GM04504 (cell line): ENCODE measurements at regions not wholly inside any gene's neighbourhood (a gene's known extent, or its start where the extent isn't known, plus 50 kb on each side); places are given as distances from the start of the nearest gene placed in this dataset.

Source experiments
- DNase-seq: peaks from one replicate; pipeline ENCODE4 v3.0.0-alpha.2; 2012; ENCODE audit warnings: low read depth

DNA sequence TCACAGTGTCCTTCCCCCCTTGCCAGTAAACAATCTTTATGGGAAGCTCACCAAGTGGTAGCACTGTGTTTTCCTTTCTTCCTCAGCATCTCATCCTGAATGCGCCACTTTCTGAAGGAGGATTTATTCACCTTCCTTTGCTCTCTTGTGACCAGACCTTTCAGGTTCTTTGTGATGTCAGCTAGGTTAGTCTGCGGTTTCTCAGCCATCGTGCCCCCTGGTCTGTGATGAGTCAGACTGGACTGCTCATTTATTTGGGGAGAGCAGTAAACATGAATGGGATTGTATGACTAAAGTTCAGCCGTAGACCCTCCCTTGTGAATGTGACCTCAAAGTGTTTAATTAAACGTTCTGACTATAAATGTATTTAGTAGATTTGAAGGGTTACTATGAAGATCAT, 235.1 kb upstream of the CELF2 start:
- DNase-seq: no peak

DNA sequence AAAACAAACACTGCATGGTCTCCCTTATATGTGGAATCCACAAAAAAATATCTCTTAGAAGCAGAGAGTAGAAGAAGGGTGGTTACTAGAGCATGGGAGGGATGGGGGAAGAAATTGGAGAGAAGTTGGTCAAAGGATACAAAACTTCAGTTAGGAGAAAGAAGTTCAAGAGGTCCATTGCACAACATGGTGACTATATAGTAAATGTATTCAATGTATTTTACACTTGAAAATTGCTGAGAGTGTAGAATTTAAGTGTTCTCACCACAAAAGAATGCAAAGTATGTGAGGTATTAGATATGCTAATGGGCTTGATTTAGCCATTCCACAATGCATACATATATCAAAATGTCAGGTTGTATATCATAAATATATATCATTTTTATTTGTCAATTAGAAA, 232.0 kb upstream of the CELF2 start:
- DNase-seq: no peak

DNA sequence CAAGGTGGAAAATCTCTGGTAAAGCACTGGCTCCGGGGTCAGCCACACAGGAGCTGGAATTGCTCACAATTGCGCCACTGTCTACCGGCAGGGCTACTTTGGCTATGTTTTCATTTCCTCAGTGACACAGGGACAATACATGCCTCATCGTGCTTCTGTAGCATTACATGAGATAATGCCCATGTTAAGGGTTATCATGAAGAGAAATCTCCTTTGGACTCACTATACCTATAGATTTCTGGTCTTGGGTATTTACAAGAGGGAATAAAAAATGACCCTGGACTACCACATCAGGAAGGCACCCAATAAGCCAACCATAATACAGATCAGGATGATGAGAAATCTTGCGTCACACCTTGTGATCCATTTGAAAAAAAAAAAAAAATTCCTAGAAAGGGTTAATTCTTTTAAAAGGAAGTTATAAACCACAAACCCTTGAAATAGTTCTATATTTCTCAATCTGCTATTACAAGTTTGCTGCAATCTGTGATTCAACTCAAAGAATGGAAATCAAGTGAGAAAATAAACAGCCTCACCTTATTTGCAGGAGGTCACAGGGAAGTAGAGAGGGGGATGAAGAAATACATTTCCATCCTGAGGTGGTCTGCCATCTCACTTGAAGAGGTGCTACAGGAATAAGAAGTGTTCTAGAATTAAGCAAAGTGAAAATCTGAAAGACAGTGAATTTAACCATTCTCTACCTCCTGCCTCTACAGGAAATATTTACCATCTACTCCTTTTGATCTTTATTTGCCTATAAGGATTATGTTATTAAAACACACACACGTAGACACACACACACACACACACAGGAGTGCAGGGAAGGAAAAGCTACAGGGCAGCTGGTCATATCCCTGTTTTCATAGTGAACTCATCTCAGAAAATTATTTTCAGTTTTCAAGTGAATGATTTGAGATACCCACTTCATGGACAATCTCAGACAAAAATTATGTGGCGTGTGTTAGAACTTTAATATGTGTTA, 231.3 kb upstream of the CELF2 start:
- DNase-seq: no peak

DNA sequence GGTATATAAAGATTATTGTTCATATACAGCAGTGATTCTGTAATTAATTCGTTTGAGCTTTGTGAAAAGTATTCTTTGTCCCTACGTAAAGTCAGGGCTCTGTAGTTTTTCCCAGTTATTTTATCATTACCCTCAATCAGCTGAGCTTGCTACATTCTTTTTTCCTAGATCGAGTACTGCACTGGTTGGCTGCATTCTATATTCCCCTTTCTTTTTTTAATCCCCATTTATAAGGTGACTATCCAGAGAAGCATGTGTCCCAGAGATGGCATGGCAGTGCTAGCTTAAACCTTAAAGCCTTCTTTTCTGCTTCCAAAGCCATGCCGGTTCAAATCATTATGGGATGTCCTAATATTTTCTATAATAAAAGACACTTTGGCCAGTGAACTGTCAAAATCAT, 230.1 kb upstream of the CELF2 start:
- DNase-seq: no peak

DNA sequence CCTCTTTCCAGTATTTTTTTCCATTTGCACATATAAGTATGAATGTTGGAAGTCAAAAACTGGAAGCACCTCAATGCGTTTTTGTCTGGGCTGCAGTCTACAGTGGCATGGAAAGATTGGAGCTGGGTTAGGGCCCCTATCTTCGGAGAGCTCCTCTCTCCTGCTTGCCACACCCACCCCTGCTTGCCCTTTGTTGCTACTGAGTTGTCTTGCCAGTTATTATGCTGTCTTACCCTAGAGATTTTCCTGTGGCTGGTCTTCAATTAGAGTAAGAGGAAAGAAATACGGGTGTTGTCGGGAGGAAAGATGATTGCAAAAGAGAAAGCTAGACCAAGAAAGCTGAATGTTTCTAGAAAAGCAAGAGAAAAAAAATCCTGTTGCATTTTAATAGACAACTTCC, 228.9 kb upstream of the CELF2 start:
- DNase-seq: no peak

DNA sequence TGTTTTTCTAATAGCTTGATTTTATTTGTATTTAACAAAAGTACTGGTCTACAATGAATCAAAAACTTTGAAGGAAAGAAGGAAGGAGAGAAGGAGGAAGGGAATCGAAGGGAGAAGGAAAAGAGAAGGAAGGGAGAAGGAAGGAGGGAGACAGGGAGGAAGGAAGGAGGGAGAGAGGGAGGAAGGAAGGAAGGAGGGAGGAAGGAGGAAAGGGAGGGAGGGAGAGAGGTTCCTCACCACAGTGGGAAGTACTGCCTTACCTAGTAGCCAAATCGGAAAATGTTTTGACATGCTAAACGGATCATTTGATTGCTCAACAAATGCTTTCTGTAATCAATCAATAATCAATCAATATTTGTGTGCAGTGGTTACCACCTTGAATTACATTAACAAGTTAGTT, 225.8 kb upstream of the CELF2 start:
- no peak for DNase-seq

DNA sequence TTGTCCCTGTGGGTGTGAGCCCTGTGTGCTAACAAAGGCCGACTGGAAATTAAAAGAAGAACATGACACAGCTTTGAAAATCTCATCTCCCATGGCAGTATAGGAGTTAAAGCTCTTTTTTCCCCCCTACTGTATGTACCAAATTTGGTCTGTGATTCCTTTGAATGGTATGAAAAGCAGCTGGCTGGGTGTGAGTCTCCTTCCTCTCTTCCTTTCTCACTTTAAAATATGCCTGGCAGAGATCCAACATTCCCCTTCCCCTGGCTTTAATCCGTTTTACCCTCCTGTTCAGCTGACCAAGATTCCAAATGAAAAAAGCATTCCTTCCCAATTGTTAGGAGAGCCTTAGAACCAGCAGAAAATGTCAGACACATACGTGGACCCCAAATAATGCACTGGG, 225.0 kb upstream of the CELF2 start:
- peak; percentile 54 for DNase-seq

DNA sequence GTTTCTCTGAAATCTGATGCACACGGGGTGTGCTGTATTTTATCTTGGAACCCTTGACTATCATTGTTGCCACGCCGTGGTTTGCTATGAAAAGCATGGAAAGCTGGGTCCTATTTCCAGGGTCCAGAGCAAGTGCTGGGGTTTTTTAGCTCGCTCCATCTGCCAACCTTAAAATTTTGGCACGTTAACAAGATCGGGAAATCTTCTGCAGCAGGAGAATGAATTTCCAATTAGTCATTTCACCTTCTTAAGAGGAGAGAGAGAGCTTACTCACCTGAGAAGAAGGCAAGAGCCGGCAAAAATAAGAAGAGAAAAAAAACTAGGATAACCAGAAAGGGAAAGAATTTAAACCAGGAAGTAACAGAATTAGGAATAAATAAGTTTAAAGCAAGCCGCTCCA, 223.6 kb upstream of the CELF2 start:
- no peak for DNase-seq

DNA sequence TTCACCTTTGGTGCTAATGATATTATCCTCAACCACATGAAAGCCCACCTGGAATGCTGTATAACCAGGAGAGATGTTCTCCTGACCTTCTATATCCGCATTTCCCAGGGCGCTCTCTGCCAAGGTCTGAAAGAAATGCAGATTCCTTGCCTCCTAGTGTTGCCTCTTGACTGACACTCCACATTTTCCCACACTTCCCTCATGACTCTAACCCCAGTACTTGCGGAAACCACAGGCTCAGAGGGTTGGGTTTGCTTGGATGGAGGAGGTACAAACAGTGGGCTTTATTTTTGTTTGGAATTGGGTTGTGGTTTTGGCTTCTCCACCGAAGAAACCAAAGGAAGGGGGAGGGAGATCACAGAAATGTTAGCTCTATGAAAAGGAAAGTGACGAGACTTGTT, 222.9 kb upstream of the CELF2 start:
- no peak for DNase-seq

DNA sequence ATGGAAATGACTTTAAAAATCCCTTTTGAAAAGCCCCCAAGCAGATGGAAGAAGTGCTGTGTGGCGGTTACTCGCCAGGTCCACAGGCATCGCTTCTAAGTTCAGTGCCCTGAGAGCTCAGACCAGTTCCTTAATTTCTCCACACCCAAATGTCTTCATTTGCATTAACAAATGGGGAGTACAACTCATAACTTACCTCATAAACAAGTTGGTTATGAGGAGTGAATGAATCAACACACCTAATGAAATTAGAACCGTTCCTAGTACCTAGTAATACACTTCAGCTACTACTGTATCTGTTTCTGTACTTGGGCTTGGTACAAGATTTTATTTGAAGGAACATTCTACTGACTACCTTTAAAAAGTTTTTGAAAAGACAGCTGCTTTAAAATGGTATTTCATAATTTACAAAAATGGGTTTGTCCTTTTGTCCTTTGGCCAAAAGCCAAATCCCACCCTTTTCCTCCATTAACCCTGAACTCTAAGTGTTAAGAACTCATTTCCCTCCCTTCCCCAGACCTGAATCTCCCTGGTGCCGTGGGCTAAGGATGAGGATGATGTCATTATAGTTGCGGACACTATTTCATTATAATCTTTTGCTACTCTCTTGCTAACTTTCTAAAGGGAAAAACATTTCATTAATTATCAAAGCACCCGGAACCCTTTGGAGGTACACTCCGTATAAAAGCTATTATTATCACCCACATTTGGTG, 221.5 kb upstream of the CELF2 start:
- DNase-seq: no peak

DNA sequence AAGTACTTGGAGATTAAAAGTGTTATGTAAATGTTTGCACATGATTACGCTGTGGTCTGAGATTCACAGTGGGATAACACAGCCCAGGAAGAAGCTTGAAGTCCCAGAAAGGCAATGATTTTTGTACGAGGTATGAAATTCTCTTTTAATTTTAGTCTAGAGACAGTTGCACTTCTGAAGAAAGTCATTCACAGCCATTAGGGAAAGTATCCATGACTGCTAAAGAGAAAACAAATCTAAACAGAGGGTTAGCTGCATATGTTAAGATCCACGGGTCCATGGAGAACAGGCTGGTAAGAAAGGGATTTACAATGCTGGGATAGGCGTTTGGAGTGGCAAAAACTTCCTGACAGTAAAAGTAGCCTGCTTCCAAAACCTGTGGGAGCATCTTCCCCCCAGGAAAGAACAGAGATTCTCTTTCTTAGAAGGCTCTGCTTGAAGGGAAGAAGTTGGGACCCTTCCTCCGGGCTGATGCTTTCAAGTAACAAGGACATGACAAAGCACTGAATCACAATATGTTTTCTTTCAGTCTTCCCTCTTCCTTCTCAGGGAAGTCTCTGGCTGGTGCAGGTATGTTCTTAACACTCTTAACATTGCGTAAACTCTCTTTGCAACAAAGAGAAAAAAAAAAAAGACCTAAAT, 220.8 kb upstream of the CELF2 start:
- DNase-seq: no peak

DNA sequence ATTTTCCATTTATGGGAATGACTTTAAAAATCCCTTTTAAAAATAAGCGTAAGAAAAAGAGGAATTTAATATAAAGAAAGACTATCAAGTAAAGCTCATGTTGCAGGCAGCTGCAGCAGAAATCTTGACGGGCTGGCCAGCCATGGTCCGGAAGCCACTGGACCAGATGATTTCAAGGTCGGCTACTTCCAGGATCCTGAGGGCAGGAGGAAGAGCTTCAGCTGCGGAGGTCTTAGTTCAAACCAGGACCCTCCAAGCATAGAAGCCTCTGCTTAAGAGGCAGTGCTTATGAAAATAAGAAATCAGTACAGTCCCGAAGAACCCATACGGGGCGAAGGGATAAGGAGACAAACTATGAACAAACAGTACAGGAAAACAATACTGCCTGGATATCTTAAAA, 220.2 kb upstream of the CELF2 start:
- DNase-seq: no peak

DNA sequence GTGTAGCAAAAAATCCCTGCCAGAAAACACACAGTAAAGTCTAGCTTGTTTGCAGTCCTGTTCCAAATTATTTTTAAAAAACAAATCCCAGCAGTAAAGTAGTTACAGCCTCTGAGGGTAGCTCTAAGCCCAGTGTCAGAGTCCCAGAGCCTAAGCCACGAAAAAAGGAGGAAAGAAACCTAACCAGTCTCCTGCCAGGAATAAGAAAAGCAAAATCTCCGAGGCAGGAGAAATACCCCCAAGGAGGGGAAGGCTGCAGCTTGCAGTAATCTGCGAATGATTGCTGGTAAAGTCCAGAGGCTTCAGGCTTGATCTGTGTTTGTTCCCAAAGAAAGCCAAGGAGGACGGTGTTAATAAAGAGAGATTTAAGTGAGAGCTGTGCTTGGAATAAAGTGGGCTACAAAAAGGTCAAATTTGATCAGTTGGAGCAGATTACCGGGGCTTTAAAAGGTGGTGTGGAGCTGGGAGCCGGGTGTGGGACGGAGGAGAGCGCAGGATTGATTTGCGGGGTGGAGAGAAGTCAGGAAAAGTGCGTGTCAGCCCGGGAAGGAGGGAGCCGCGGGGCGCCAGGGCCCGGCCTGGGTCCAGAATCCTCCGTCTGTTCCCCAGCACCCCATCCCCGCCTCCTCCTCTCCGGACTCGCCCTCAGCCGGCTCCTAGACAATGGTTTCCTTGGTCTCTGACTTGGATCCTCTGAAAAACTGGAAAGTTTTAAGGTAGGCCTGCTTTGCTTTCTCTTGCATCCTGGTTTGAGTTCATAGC, 219.4 kb upstream of the CELF2 start:
- DNase-seq: no peak

DNA sequence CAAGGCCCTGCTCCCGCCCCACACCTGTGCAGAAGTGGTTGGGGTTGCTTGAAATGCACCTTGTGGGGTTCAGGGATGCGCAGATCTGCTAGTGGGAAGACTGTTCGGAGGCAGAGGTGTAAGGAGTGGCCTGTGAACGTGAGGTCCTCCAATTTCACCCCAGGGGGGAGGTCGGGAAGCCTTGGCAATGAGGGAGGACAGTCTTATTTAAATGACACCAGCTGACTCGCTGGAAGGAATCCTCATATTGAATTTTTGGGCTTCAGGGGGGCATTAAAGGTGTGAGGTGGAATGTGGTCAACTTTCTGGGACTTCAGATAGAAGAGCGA, 218.8 kb upstream of the CELF2 start:
- DNase-seq: no peak

DNA sequence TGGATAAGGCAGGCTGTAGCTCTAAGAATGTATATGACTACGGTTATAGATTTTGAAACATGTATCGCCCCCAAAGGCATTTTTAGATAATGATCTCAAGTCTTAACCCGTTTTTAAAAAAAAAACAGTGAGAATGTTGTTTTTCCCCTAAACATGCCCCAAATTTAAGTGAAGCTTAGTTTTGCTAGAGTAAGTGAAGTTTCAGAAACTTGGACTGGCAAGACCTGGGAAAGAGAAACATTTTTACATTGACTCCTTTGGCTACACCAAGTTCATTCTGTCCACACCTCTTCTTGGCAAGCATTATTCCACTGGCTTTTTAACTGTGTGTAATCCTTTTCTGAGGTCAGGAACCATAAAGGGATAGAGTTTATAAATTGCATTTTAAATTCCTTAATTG, 216.7 kb upstream of the CELF2 start:
- DNase-seq: no peak

DNA sequence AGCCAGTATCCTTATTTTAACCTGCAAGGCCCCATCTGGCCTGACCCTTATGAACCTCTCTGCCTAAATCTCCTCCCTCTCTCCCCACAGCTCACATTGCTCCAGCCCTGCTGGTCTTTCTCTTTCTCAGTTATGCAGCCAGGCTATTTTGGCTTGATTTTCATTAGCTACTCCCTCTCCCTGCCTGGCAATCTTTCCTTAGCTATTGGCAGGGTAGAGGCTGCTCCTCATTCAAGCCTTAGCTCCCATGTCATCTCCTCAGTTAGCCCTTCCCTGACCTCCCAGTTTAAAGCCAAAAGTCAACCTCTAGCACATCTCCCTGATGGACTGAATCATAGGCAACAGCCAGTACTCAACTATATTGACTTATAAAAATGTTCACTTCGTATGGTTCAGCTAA, 214.4 kb upstream of the CELF2 start:
- DNase-seq: no peak

DNA sequence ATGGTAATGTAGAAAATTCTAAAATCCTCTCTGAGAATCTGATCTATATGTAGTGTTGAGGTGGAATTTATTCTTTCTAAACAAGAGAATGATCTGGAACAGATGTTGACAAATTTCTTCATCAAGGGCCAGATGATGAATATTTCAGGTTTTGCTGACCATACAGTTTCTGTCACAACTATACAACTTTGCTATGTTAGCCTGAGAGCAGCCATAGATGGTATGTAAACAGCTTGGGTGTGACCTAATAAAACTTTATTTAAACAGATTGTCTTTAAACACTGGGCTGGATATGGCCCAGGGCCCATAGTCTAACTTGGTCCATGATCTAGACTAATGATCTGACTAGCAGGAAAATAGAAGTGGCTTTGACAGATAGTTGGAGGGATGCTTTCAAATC, 213.6 kb upstream of the CELF2 start:
- no peak for DNase-seq

DNA sequence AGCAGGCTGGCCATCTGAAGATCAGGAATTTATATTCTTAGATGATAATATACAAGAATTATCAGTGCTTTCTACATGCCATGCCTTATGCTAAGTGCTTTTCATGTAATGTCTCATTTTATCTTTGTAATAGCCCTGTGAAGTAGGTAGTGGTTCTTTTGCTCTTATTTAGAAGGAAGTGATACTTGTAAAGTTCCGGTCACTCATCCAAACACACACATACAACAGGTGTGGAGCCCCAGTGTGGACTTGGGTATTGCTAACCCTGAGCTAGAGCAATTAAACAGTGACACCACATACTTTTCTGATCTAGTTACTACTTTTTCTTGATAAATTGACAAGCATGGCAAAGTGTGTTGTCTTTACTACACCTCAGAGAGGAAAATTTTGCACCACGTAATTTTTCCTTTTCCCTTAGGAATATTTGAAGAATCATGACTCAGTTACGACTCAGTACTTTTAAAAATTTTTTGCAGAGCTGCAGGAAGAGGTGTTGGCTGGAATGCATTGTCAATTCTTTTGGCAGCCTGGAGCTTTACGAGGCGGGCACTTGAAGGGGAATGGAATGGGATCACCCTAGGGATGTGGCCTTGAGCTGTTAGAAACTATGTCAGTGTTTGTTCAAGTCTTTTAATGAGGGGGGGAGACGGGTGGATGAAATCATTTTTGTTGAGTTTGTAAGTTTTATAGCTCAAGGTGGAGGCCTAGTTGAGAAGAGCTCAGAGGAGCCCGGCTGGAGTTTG, 212.5 kb upstream of the CELF2 start:
- no peak for DNase-seq

DNA sequence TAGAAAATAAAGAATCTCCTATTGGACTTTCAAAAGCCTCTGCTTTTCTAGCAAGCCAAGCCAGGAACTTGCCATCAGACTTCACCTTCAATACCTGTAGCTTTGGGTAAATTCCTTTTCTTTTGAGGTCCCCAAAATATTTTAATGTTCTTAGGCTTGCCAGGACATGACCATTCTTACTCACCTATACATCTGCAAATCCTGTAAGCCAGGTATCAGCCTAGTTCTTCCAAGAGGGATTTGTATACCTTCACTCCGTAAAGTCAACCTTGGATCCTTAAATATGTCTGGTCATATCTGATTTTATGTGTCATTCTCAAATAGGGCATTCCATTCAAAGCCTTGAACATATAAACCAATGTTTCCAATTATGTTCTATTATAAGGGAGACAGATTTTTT, 210.6 kb upstream of the CELF2 start:
- no peak for DNase-seq

DNA sequence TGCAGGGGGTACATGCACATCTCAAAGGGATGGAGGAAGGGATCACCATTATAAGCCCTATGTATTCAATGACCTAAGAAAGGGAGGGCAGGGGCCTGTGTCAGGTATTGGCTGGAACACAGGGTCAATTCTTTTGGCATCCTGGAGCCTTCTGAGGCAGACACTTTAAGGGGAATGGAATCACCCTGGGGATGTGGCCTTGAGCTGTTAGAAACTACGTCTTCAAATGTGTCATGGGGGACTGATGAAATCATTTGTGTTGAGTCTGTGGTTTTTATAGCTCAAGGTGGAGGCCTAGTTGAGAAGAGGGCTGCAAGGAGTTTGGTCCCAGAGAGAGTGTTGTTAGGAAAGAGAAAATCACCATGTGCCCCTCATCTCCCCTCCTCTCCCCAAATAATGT, 206.1 kb upstream of the CELF2 start:
- DNase-seq: no peak

DNA sequence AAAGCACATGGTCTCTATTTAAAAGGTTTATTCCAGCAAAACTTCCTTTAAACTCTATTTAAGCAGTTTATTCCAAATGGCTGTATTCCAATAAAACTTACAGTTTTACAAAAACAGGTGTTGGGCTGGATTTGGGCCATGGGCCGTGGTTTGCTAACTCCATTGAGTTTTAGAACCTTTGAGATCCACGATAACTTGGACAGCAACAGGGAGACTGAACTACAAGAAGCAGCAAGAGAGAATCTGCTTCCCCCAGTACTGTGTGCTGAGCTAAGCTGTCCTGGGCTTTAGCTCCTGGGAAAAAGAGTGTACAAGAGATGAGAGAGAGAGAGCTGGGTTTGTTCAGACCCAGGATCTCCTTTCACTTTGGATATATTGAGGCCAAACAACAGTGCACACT, 204.0 kb upstream of the CELF2 start:
- DNase-seq: no peak

DNA sequence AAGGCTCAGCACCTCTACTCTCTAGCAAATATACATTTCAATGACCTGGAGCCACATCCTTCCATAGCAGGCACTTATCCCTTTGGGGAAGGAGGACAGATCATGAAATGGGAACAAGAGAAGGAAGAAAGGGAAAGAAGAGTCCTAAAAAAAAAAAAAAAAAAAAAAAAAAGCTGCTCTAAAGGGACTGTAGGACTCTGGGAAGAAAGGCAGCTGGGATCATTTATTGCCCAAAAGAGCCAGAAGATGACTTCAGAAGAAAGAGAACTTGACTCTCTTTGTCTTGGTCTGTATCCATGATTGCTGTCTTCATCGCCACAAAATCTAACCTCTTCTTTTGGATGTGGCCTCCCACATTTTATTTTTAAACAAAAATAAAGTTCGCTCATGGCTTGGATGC, 203.6 kb upstream of the CELF2 start:
- no peak for DNase-seq
